BLaER1 treated with 17β-estradiol and CSF1 and Interleukin-3, amounts not matched to agents 10 nM and 100 nM (cell line): ENCODE measurements at regions not wholly inside any gene's neighbourhood (a gene's known extent, or its start where the extent isn't known, plus 50 kb on each side); places are given as distances from the start of the nearest gene placed in this dataset.
A peak's percentile ranks its signal among the peaks of the same experiment; 100 is the strongest.

ENCODE experiments used
- H3K27ac ChIP-seq, 11 experiments: shearing (Covaris generic); formaldehyde crosslinking; 2 replicates each; pipeline ENCODE4 v1.8.1; 2022
- H3K27me3 ChIP-seq, 11 experiments: shearing (Covaris generic); formaldehyde crosslinking; 2 replicates each; pipeline ENCODE4 v1.8.1; 2022
- H3K36me3 ChIP-seq, 11 experiments: shearing (Covaris generic); formaldehyde crosslinking; 2 replicates each; pipeline ENCODE4 v1.8.1; 2022
- H3K4me1 ChIP-seq, 10 experiments: shearing (Covaris generic); formaldehyde crosslinking; 2 replicates each; pipeline ENCODE4 v1.8.1; 2022
- H3K4me2 ChIP-seq, 11 experiments: shearing (Covaris generic); formaldehyde crosslinking; 2 replicates each; pipeline ENCODE4 v1.8.1; 2022
- H3K4me3 ChIP-seq, 10 experiments: shearing (Covaris generic); formaldehyde crosslinking; 2 replicates each; pipeline ENCODE4 v1.8.1; 2022
- H3K9ac ChIP-seq, 11 experiments: shearing (Covaris generic); formaldehyde crosslinking; 2 replicates each; pipeline ENCODE4 v1.8.1; 2022
- H3K9me3 ChIP-seq, 11 experiments: shearing (Covaris generic); formaldehyde crosslinking; replicated peaks in 1 of 11; 2 replicates each; pipeline ENCODE4 v1.8.1; 2022
- H4K20me1 ChIP-seq, 11 experiments: shearing (Covaris generic); formaldehyde crosslinking; 2 replicates each; pipeline ENCODE4 v1.8.1; 2022
- Cebpa-rat ChIP-seq, 11 experiments: shearing (Covaris generic); IDR thresholded peaks; 2 replicates each; pipeline ENCODE4 v1.8.1; 2022

GRCh38 chr4:46594661-46595060 is 204.7 kb upstream of the GABRA2 start:
- H3K9ac ChIP-seq = no peak overlapping the region
- TF ChIP-seq Cebpa-rat (IDR thresholded peaks at IDR 0.05) = no peak
- no peaks in the 10 kb centered on the region for H3K4me1 ChIP-seq
- no peaks in the 10 kb centered on the region for H4K20me1 ChIP-seq
- peaks cover 0 to under 1% (median 0%) of the 10 kb centered on the region in 11 experiments; a peak in 1 of 22 replicates for H3K9me3 ChIP-seq
- H3K27me3 ChIP-seq = no peaks in the 10 kb centered on the region
- no peaks in the 10 kb centered on the region for H3K36me3 ChIP-seq
- no peak overlapping the region for H3K27ac ChIP-seq
- no peak overlapping the region for H3K4me2 ChIP-seq
- H3K4me3 ChIP-seq = no peak overlapping the region

- H3K27me3 ChIP-seq = no peaks in the 10 kb centered on the region
- no peaks in the 10 kb centered on the region for H3K4me1 ChIP-seq
- no peak overlapping the region for H3K4me2 ChIP-seq
- H4K20me1 ChIP-seq = no peaks in the 10 kb centered on the region; a peak in 1 of 22 replicates
- no peak overlapping the region for H3K4me3 ChIP-seq
- TF ChIP-seq Cebpa-rat (IDR thresholded peaks at IDR 0.05) = no peak
- no peak overlapping the region for H3K27ac ChIP-seq
- H3K9me3 ChIP-seq = peaks cover 0 to 3% (median 0%) of the 10 kb centered on the region in 11 experiments; a peak in 1 of 22 replicates
- H3K9ac ChIP-seq = no peak overlapping the region
- no peaks in the 10 kb centered on the region for H3K36me3 ChIP-seq
Observed at GRCh38 chr4:46586566-46586965, 196.6 kb upstream of the GABRA2 start.

- H3K27ac ChIP-seq = no peak overlapping the region
- H3K4me1 ChIP-seq = no peaks in the 10 kb centered on the region
- H3K9ac ChIP-seq = no peak overlapping the region
- H3K9me3 ChIP-seq = no peaks in the 10 kb centered on the region
- no peak for TF ChIP-seq Cebpa-rat (IDR thresholded peaks at IDR 0.05)
- no peak overlapping the region for H3K4me3 ChIP-seq
- H3K4me2 ChIP-seq = no peak overlapping the region
- H4K20me1 ChIP-seq = no peaks in the 10 kb centered on the region; a peak in 1 of 22 replicates
- H3K27me3 ChIP-seq = no peaks in the 10 kb centered on the region
- no peaks in the 10 kb centered on the region for H3K36me3 ChIP-seq
Observed at GRCh38 chr4:46581677-46582076, 191.7 kb upstream of the GABRA2 start.

- no peaks in the 10 kb centered on the region for H3K27me3 ChIP-seq
- no peak overlapping the region for H3K4me2 ChIP-seq
- H3K4me3 ChIP-seq = no peak overlapping the region
- H3K9me3 ChIP-seq = no peaks in the 10 kb centered on the region
- H4K20me1 ChIP-seq = no peaks in the 10 kb centered on the region
- H3K4me1 ChIP-seq = no peaks in the 10 kb centered on the region
- H3K36me3 ChIP-seq = no peaks in the 10 kb centered on the region
- no peak overlapping the region for H3K9ac ChIP-seq
- no peak overlapping the region for H3K27ac ChIP-seq
- TF ChIP-seq Cebpa-rat (IDR thresholded peaks at IDR 0.05) = no peak
Observed at GRCh38 chr4:46554760-46555465, 165.0 kb upstream of the GABRA2 start.

GRCh38 chr4:46550471-46550870 is 160.5 kb upstream of the GABRA2 start:
- no peak overlapping the region for H3K4me3 ChIP-seq
- no peaks in the 10 kb centered on the region for H3K4me1 ChIP-seq
- no peak for TF ChIP-seq Cebpa-rat (IDR thresholded peaks at IDR 0.05)
- H3K9me3 ChIP-seq = no peaks in the 10 kb centered on the region
- H4K20me1 ChIP-seq = no peaks in the 10 kb centered on the region
- no peak overlapping the region for H3K4me2 ChIP-seq
- no peaks in the 10 kb centered on the region for H3K36me3 ChIP-seq
- no peak overlapping the region for H3K9ac ChIP-seq
- H3K27ac ChIP-seq = no peak overlapping the region
- H3K27me3 ChIP-seq = no peaks in the 10 kb centered on the region

GRCh38 chr4:46549125-46549524 is 159.2 kb upstream of the GABRA2 start:
- H3K27ac ChIP-seq = no peak overlapping the region
- no peaks in the 10 kb centered on the region for H3K27me3 ChIP-seq
- H4K20me1 ChIP-seq = no peaks in the 10 kb centered on the region
- H3K36me3 ChIP-seq = no peaks in the 10 kb centered on the region
- no peak for TF ChIP-seq Cebpa-rat (IDR thresholded peaks at IDR 0.05)
- H3K4me3 ChIP-seq = no peak overlapping the region
- no peaks in the 10 kb centered on the region for H3K9me3 ChIP-seq
- H3K9ac ChIP-seq = no peak overlapping the region
- no peaks in the 10 kb centered on the region for H3K4me1 ChIP-seq
- H3K4me2 ChIP-seq = no peak overlapping the region

GRCh38 chr4:46524751-46525150 is 134.8 kb upstream of the GABRA2 start:
- Histone ChIP-seq H3K9ac (no peak overlapping the region), H3K4me3 (no peak overlapping the region), H4K20me1 (no peaks in the 10 kb centered on the region), H3K9me3 (peaks cover 0 to 7% (median 0%) of the 10 kb centered on the region in 11 experiments; a peak in 1 of 22 replicates), H3K27ac (no peak overlapping the region), H3K36me3 (no peaks in the 10 kb centered on the region), H3K4me1 (no peaks in the 10 kb centered on the region), H3K4me2 (no peak overlapping the region), H3K27me3 (no peaks in the 10 kb centered on the region)
- TF ChIP-seq Cebpa-rat (IDR thresholded peaks at IDR 0.05) = no peak

GRCh38 chr4:46520361-46520760 is 130.4 kb upstream of the GABRA2 start:
- no peak for TF ChIP-seq Cebpa-rat (IDR thresholded peaks at IDR 0.05)
- no peak overlapping the region for H3K27ac ChIP-seq
- H3K4me3 ChIP-seq = no peak overlapping the region

GRCh38 chr4:46515940-46516339 is 126.0 kb upstream of the GABRA2 start:
- H3K36me3 ChIP-seq = no peaks in the 10 kb centered on the region
- H3K9ac ChIP-seq = no peak overlapping the region
- H4K20me1 ChIP-seq = no peaks in the 10 kb centered on the region
- H3K9me3 ChIP-seq = no peaks in the 10 kb centered on the region
- peak overlapping the region in 5 of 11 experiments; percentile 34 to 66 (median 46); a peak in 8 of 22 replicates for H3K4me2 ChIP-seq
- no peaks in the 10 kb centered on the region for H3K27me3 ChIP-seq
- no peak overlapping the region for H3K4me3 ChIP-seq
- H3K27ac ChIP-seq = no peak overlapping the region
- TF ChIP-seq Cebpa-rat (IDR thresholded peaks at IDR 0.05) = no peak
- peaks cover 0 to 14% (median 12%) of the 10 kb centered on the region in 10 experiments; a peak in 14 of 20 replicates for H3K4me1 ChIP-seq

More at GRCh38 chr4:46520361-46520760, 130.4 kb upstream of the GABRA2 start:
- H4K20me1 ChIP-seq = no peaks in the 10 kb centered on the region
- no peaks in the 10 kb centered on the region for H3K27me3 ChIP-seq
- peaks cover 0 to 5% (median 4%) of the 10 kb centered on the region in 10 experiments; a peak in 14 of 20 replicates for H3K4me1 ChIP-seq
- no peaks in the 10 kb centered on the region for H3K36me3 ChIP-seq
- H3K9me3 ChIP-seq = peaks cover 0 to 7% (median 0%) of the 10 kb centered on the region in 11 experiments; a peak in 1 of 22 replicates
- H3K4me2 ChIP-seq = no peak overlapping the region
- no peak overlapping the region for H3K9ac ChIP-seq

GRCh38 chr4:46508216-46508615 is 118.3 kb upstream of the GABRA2 start:
- H3K36me3 ChIP-seq = no peaks in the 10 kb centered on the region
- H3K9me3 ChIP-seq = no peaks in the 10 kb centered on the region
- H4K20me1 ChIP-seq = no peaks in the 10 kb centered on the region
- H3K9ac ChIP-seq = no peak overlapping the region
- H3K27ac ChIP-seq = no peak overlapping the region
- TF ChIP-seq Cebpa-rat (IDR thresholded peaks at IDR 0.05) = no peak
- no peak overlapping the region for H3K4me3 ChIP-seq
- peaks cover 0 to 8% (median 0%) of the 10 kb centered on the region in 10 experiments; a peak in 5 of 20 replicates for H3K4me1 ChIP-seq
- no peaks in the 10 kb centered on the region for H3K27me3 ChIP-seq
- no peak overlapping the region for H3K4me2 ChIP-seq
